HG03442 (cell line): ENCODE measurements at regions not wholly inside any gene's neighbourhood (a gene's known extent, or its start where the extent isn't known, plus 50 kb on each side); places are given as distances from the start of the nearest gene placed in this dataset.

Experiments used
- ATAC-seq: cut with Tn5 transposase; IDR thresholded peaks from one replicate; pipeline ENCODE4 v1.9.1; 2021; ENCODE audit warnings: mild to moderate bottlenecking, moderate library complexity; ENCODE audit not compliant: unreplicated experiment

DNA sequence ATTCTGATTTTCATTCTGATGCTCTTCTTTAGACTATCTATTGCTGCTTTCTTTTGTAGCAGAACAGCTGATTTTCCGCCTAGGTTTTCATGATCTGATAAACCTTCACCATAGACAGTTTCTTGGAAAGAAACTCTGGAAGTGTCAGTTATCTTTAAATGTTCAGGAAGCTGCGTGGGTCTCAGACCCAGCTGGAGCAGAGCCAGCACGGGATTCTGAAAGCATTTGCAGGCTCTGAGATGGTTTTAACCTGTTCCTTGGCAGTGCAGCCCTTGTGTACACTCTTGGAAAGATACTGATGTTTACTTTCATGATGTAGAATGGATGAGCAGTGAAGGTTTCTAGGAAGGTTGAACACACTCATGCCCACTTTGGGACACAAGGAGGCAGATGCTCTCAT is 178.0 kb upstream of the DMRT1 start:
- ATAC-seq: no peak

DNA sequence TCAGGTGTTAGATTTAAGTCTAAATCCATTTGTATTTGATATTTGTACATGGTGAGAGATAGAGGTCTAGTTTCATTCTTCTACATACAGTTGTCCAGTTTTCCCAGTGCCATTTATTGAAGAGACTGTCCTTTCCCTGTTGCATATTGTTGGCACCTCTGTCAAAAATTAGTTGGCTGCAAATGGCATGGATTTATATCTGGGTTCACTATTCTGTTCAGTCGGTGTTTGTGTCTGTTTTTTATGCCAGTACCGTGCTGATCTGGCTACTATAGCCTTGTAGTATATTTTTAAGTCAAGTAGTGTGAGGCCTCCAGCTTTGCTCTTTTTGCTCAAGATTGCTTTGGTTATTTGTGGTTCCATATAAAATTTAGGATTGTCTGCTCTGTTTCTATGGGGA is 176.2 kb upstream of the DMRT1 start:
- ATAC-seq: no peak

DNA sequence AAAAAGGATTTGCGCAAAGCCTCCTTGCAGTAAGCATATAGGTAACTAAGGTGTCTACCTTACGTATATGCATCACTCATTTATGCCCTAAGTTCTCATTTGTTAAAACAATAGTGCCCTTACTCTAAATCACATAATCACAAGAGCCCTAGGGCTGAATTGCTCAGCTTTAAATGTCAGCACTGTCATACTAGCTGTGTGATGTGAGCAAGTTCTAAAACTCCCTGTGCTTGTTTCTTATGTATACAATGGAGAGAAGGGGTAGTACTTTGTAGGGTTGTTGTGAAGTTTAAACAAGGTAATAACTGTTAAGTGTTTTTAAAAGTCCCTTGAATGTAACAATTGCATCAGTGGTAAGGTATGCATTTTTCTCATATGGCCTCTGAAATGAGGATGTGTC is 169.5 kb upstream of the DMRT1 start:
- no peak for ATAC-seq

DNA sequence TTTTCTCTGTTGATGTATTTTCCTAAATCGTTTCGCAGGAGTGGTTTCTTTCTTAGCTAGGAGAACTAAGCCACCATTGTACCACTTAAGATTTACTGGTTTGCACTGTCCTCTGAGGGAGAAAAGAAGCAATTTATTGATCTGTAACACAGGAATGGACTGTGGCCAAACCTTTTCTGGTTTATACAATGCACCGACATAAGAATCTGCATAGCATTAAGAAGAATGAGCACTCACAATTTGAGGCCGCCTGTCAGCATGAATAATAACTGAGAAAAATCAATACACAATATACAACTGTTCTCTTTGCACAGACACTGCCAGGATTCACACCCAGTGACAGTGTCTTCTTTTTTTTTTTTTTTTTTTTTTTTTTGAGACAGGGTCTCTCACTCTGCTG is 168.6 kb upstream of the DMRT1 start:
- no peak for ATAC-seq

DNA sequence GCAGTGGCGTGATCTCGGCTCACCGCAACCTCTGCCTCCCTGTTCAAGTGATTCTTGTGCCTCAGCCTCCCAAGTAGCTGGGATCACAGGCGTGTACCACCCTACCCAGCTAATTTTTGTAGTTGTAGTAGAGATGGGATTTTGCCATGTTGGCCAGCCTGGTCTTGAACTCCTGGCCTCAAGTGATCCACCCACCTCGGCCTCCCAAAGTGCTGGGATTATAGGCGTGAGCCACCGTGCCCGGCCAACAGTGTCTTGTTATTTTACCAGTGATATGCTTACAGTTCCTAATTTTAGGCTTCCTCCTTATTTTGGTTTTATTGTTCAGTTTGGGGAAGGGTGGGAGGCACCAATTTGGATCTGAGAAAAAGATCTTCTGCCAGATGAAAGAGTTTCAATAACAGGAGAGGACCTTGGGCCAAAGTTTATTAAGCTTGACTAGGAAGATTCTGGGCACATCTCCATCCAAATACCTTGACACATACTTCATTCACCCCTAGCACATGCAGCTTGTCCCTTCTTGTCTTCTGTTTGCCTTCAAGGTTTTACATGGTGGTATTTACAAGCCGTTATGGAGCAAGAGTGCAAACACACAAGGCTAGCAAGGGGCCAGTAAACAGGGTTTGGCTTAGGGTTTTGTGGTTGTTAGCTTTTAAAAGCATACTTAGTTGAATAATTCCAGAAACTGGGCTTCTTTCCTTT is 168.1 kb upstream of the DMRT1 start:
- ATAC-seq: no peak

DNA sequence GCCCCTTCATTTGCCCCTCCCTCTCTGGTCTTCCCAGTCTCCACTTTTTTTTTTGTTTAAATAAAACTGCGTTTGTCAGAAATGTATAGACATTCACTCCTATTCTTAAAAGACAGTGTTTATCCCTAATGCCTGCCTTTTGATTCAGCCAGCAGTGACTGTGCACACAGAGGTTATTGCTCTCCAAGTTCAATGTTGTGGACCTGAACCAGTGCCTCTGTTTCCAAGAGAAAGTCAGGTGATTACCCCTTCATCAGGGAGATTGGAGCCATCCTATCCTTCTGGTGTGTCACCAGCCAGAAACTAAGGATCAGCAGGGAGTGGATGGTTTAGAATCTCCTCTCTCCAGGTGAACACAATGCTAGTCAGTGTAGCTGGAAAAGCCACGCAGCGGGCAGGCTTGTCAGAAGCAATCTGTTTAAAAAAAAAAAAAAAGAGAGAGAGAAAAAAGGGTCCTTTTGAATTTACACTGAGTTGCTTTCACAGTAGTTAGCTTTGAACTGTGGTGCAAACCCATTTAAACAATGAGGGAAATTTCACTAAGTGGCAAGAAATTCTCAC is 167.5 kb upstream of the DMRT1 start:
- no peak for ATAC-seq

DNA sequence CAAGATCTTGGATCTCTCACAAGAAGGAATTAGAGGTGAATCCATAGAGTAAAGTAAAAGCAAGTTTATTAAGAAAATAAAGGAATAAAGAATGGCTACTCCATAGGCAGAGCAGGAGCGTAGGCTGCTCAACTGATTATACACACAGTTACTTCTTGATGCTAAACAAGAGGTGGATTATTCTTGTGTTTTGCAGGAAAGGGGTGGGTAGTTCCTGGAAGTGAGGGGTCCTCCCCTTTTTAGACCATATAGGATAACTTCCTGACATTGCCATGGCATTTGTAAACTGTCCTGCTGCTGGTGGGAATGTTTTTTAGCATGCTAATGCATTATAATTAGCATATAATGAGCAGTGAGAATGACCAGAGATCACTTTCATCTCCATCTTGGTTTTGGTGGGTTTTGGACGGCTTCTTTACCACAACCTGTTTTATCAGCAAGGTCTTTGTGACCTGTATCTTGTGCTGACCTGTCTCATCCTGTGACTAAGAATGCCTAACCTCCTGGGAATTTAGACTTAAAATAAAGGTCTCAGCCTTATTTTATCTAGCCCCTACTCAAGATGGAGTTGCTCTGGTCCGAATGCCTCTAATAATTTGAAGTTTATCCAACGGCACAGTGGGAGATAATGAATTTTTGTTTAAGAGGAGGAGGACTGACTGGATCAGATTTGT is 165.7 kb upstream of the DMRT1 start:
- ATAC-seq: no peak

DNA sequence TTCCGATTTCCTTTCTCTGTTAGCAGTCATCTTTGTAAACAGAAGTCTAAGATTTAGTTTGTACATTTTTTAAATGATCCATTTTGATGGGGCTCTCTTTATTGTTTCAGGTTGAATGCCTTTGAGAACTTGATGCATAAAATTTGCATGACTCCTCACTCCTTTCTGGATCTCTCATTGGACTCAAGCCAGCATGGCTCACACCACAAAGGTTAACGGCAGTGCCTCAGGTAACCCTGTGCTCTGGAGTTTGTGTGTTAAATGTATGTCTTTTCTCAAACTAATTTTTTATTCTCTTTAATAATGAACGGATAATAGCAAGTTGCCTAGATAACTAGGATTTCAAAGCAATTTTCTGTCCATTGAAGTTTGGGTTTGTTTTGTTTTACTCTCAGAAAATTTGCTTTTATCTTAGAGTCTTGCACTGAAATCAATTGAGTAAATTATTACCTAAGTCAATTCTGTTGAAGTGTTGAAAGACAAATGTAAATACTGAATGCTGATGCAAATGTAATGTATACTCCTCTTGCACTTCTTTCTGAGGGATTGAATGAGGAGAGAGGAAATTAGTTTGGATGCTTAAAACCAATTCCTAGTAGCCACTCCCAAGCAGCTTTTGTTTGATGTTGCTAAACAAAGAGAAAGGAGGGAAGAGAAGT is 164.6 kb upstream of the DMRT1 start:
- no peak for ATAC-seq

DNA sequence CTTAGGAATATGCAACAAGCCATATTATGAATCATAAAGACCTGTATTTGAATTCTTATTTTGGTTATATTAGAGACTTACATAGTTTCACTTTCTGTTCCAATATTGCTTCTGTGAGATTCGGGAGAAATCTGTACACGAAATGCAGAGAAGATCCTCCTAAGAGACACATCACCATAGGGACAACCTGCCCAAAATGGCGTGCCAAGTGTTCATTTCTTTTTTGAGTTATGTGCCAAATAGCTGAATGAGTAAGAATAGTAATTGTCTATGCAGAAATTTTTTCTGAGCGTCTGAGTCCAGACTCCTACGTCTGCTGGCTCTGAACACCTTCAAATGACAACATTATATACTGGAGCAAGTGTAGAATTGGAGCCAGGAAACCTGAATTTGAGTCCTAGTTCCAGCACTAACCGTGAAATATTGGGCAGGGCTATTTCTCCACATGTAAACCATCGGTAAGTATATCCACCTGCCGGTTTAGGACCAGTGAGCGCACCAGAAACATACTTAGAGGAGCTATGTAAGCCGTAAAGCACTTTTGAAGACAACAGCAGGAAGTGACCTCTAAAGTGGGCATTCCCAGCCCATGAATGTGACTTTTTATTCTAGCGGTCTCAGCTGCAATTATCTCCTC is 163.9 kb upstream of the DMRT1 start:
- no peak for ATAC-seq

DNA sequence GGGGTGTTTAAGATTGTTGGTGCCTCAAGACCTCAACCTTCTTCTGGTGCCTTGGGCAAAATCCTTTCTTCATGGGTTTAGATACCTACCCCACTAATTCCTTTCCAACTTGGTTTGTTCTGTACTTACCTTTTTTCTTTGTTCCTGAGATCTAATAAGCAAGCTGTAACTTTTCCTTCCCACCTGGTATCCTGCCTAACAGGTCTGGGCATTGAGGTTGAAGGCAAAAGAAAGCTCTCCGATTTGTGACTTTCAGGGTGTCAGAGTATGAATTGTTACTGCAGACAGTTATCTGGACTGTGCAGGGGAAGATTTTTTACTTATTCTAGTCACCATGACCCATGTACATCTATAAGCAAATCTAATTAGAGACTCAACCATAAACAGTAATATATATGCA is 162.6 kb upstream of the DMRT1 start:
- ATAC-seq: no peak

DNA sequence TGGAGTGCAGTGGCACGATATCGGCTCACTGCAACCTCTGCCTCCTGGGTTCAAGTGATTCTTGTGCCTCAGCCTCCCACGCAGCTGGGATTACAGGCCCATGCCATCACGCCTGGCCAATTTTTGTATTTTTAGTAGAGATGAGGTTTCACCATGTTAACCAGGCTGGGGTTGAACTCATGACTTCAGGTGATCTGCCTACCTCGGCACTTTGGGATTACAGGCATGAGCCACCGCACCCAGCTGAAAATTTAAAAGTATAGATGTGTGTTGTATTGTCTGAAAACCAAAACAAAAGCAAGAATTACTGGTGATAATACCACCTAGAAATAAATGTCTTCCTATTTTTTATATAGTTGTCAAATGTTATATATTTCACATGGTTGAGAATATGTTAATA is 162.0 kb upstream of the DMRT1 start:
- no peak for ATAC-seq

DNA sequence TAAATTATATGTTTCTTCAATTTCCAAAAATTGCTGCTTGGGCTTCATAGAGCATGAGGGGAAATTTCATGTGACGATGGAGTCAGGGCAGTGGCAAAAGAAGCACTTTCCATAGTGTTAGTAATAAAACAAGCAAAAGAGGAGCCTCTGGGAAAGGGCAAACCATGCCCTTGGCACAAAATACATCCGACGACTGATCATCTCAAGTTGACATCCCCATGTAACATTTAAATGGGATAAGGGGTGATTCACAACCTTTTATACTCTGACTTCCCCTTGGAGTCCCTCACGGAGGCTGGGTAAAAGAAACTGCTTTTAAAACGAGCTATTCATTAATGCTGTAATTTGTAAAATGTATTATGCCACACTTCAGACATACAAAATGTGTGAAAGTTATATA is 161.4 kb upstream of the DMRT1 start:
- no peak for ATAC-seq

DNA sequence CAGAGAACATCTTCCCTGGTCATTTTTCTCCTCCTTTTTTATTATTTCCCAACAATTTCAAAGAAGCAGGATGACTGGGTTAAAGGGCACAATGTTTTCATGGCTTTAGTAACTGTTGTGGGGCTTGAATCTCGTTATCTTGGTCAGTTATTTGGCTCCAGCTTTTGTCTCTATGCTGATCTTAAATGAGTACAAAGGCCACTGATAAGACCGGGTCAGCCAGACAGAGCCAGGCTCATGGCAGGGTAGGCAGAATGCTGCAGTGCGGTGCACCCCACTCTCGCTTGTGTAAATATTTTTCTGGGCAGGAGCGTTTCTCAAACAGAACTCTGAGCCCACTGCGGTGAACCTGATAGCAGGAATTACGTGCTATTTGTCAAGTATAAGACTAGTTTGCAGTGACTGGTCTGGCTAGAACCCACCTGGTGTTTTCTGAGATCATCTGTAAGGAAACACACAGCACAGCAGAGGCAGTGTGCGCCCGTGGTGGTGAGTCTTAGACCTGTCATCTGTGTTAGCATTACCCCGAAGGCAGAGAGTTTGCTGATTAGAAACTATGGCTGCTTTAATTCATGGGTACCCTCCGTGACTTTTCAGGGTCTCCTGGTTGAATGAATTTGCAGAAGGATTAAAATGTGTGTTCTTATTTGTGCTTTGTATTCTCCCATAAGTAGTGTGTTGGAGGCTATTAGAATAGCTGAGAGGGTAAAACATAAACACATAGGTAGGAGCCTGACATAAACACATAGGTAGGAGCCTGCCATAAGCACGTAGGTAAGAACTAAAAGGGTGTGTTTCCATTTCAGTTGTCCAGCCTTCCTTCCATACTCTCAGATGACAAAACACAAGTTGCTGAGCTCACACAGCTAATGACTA is 158.6 kb upstream of the DMRT1 start:
- ATAC-seq: no peak

DNA sequence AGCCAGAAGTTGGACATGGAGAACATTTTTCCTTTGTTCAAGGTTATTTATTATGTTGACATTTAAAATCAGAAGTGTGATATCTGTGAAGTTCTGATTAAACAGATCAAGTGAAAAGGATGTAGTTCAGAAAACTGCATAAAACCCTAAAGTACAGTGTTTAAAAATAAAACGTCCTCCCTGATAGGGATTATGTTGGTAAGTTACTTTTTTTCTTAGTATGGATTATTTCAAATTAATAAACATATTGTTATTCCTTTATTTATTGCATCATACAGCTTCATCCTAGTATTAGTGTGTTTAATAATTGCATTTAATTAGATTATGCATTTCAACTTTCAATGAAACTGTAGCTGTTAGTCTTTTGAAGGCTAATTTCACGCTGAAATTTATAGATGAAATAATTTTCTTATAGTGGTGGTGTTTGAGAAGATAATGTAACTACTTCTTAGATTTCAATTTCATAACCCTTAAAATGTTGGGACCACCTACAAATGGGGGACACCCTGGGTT is 157.9 kb upstream of the DMRT1 start:
- ATAC-seq: no peak

DNA sequence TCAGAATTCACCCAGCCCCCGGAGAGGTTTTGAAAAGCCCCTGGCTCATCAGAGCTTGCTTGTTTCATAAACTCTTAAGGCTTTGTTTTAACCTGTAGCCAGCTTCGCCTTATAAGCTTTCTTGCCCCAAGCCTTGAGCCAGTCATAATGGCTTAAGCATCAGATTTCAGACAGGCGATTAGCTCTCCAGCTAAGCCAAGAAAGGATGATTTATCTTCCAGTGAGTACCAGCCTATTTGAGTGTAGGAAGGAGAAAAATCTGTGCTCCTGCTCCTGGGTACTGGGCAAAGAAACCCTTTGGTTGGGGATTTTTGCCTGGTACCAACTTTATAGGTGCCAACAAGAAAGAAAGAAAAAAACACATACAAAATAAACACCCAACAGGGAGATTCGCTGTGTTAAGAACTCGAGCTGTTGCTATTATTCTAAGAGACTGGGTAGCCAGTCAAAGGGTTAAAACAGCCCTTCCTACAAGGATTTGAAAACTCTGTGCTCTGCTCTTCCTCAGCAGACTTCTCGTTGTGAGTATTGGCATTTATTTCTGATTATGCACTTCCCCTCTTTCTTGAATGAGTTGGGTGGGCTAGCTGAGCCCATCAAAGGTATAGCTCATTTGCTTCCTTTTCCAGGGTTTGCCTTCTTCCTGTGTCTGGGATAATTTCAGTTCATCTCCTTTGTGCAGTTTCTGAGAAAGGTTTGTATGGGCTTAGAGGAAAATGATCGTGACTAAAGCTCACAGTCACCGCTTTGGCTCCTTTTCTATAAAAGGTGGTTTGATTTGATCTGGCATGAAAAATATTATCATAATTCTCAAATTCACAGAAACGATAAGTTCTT is 157.2 kb upstream of the DMRT1 start:
- ATAC-seq: no peak

DNA sequence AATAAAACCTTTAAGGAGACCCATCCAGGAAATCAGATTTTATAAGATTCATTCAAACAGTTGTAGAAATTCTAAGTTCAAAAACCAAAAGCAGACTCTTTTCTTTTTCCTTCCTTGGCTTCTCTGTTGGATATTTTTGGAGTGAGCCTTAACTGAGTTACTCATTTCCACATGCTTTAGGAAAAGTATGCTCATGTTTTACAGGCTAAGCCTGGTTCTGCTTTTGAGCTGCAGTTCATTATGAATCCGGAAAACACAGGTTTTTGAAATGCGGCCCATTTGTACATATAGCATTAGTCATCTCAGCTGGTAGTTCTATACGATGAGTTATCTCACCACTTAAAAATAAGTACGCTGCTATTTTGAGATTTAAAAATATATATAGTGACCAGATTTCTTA is 156.6 kb upstream of the DMRT1 start:
- no peak for ATAC-seq

DNA sequence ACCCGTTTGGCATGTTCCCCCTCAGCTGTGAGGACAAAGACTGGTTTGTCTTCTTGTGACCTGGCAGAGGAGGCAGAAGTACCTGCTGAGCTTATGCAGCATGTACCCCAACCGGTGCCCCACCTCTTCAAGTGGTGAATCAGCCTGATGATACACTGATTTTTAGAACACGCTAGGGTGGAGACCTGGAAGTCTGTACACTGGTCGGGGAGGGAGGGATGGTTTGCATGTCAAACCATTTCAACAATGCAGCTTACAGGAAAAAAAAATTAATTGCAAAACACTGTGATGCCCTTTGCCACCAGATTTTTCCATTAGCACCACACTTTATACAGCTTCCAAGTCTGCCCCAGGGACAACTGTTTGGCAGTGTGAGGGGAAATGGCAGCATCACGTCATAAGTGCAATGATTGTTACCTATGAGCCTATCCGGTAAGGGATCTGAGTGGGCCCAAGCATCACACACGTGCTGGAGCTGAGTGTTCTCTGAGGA is 155.1 kb upstream of the DMRT1 start:
- ATAC-seq: no peak

DNA sequence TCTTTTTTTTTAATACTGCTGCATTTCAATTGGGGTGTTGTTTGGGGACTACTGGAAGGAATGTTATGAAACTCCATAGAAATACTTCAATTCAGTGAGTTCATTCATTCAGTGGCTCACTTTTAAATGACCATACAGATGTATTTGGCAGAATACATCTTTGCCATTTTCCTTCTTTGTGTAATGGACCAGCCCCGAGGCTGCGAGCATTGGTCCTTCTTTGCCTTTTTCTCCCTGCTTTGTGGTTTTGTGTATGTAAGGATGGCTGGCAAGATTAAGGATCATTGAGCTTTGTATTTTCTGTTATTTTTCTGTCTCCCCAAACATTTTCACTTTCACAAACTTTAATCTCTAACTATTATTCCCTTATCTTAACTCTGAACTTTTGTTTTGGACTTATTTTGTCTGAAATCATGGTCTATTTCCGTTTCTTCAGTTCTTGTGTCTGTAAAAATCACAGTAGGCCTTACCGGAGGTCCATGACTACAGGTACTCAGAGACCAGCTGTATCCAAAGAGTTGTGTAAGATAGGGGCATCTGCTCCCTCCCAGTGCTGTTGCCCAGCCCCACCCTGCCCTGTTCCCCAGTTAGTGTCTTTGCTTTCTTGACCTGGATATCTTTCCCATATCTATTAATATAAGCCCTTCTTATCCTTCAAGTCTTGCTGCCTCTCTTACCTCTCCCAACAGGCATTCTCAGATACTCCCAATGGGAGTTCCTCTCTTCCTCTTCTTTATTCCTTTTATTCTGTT is 154.3 kb upstream of the DMRT1 start:
- no peak for ATAC-seq

DNA sequence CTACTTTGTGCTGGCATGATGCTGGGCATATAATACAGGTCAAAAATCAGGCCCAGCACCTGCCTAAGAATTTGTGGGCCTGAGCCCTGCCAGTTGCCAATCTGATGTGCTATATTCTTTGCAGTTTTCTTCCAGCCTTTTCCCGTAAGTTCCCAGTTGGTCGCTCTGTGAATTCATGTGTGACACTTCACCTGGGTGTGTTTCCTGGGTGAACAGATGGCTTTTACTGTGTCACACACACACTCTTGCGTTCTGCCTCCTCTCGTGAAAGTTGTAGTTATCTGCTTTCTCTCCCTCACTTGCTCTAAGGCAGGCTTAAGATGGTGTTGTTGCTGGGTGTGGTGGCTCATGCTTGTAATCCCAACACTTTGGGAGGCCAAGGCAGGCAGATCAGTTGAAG is 153.5 kb upstream of the DMRT1 start:
- no peak for ATAC-seq
